Prostate gland (tissue), 2 donors: ENCODE measurements at regions not wholly inside any gene's neighbourhood (a gene's known extent, or its start where the extent isn't known, plus 50 kb on each side); places are given as distances from the start of the nearest gene placed in this dataset.
"Not testable (repeated sequence)": the region's sequence is repeated elsewhere in the genome, so short reads cannot be mapped to it uniquely, and the experiment has no call there.

ENCODE experiments used
- DNase-seq: peaks from one replicate; pipeline ENCODE4 v3.0.0-alpha.2; 2019; ENCODE audit warnings: low spot score
- H3K27ac ChIP-seq, 2 donors: fragments of 200-600 bp; sonication (generic); 2 replicates each; pipeline ENCODE4 v1.5.1; 2017 to 2019
- H3K27me3 ChIP-seq: fragments of 200-600 bp; sonication (generic); replicated peaks from 2 replicates; pipeline ENCODE4 v1.5.1; 2019; ENCODE audit not compliant: insufficient read depth
- H3K36me3 ChIP-seq, 2 donors: fragments of 200-600 bp; sonication (generic); 1 replicate in 1 of 2; 2 replicates in 1 of 2; pipeline versions ENCODE4 v1.5.1 to v1.8.1; 2017 to 2019
- H3K4me1 ChIP-seq: fragments of 200-600 bp; sonication (generic); replicated peaks from 2 replicates; pipeline ENCODE4 v1.5.1; 2019
- H3K4me3 ChIP-seq, 2 donors: fragments of 200-600 bp; sonication (generic); 2 replicates each; pipeline ENCODE4 v1.5.1; 2017 to 2019
- H3K9me3 ChIP-seq: fragments of 200-600 bp; sonication (generic); 2 replicates; pipeline ENCODE4 v1.5.1; 2017
- CTCF ChIP-seq, 4 experiments: fragments of 200-600 bp in 2 of 4; fragments of 450-650 bp in 2 of 4; sonication (generic) in 2 of 4; IDR thresholded peaks; 1 replicate in 3 of 4; 2 replicates in 1 of 4; pipeline ENCODE4 v1.5.1; 2016 to 2019; ENCODE audit warnings: antibody characterized with exemption in 4 of 4, mild to moderate bottlenecking in 2 of 4, moderate library complexity in 2 of 4
- POLR2A ChIP-seq: fragments of 450-650 bp; IDR thresholded peaks from one replicate; pipeline ENCODE4 v1.6.1; 2016; ENCODE audit warnings: antibody characterized with exemption, mild to moderate bottlenecking
- POLR2AphosphoS5 ChIP-seq: sonication (generic); formaldehyde crosslinking; IDR thresholded peaks from one replicate; pipeline ENCODE4 v1.6.1; 2017; ENCODE audit warnings: antibody characterized with exemption
- WGBS: methylation state at CpG from one replicate; pipeline ENCODE4 v1.1.5; 2018; 5-methylcytosine and 5-hydroxymethylcytosine counted together
- intact Hi-C: fragments of 100-400 bp; cut with DNase I; formaldehyde crosslinking; loops from one replicate; pipeline ENCODE4 v1.14.2; 2022

DNA sequence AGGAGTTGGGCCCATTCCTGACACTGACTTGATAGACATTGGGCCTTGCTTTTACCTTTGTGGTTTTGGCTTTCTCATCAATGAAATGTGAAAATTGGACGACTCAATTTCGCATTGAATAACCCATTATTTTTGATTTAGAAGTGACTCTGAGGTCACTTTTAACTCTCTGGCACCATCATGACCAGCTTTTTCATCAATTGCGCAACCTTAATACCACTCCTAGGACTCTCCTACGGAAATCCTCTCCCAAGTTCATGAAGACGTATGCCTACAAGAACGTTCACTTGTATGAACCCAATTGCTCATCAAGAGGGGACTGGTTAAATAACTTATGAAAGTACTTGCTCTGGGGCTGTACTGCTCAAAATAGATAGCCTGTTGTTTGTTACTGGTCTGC, 86.7 kb upstream of the CHD6 start:
- TF ChIP-seq CTCF (IDR thresholded peaks at IDR 0.05), result no peak
- TF ChIP-seq POLR2A, result no peak
- no peak for TF ChIP-seq POLR2AphosphoS5
- H3K4me1 ChIP-seq, result no peaks in the 10 kb centered on the region
- intact Hi-C loops, result no loop called here
- H3K36me3 ChIP-seq, result no peaks in the 10 kb centered on the region
- 94% methylated on average over 6 of the region's 6 CpGs for WGBS
- H3K27ac ChIP-seq, result no peak overlapping the region
- H3K4me3 ChIP-seq, result no peak overlapping the region
- DNase-seq, result no peak
- no peaks in the 10 kb centered on the region for H3K9me3 ChIP-seq
- H3K27me3 ChIP-seq, result no peaks in the 10 kb centered on the region

- intact Hi-C loops, result no loop called here
- Histone ChIP-seq H3K27me3 (no peaks in the 10 kb centered on the region), H3K36me3 (no peaks in the 10 kb centered on the region), H3K9me3 (no peaks in the 10 kb centered on the region), H3K4me3 (no peak overlapping the region), H3K4me1 (no peaks in the 10 kb centered on the region), H3K27ac (no peak overlapping the region)
- no peak for DNase-seq
- 97% methylated on average over 2 of the region's 2 CpGs for WGBS
- no peak for TF ChIP-seq POLR2AphosphoS5
- no peak for TF ChIP-seq POLR2A
- TF ChIP-seq CTCF (IDR thresholded peaks at IDR 0.05), result no peak
Observed at GRCh38 chr20:41702647-41703046, 84.5 kb upstream of the CHD6 start.

DNA sequence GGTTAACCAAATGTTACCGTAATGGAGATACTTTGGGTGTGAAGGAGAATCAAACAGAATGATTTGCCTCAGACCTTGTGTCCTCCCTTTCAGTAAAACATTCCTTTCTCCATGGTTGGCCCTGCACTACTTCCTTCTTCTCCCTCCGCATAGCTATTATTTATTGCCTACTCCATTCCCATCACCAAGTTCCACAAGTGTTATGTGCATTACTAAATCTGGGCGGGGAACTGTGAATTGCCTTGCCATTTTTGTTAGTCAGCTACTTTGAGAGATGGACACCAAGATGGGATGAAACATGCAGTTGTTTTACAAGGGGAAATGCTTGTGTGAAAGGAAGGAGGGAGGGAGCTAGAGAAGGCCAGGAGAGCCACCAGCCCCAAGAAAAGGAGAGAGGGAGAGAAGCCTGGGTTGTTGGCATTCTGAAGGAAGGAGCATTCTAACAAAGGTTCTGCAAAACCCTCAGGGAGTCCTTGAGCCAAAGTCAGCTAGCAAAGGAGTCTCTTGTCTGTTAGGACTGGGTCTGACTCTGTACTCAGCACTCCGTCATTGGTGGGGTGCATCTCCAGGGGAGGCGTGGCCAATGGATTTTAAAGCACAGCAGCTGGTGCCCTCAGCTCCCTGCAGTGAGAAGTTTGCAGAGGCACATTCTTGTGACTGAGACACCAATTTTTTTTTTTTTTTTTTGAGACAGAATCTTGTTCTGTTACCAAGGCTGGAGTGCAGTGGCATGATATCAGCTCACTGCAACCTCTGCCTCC, 83.6 kb upstream of the CHD6 start:
- Histone ChIP-seq H3K27me3 (no peaks in the 10 kb centered on the region), H3K4me1 (no peaks in the 10 kb centered on the region), H3K4me3 (no peak overlapping the region), H3K27ac (no peak overlapping the region), H3K9me3 (no peaks in the 10 kb centered on the region), H3K36me3 (no peaks in the 10 kb centered on the region)
- no peak for DNase-seq
- intact Hi-C loops, result no loop called here
- TF ChIP-seq POLR2A (no peak), POLR2AphosphoS5 (no peak), CTCF (IDR thresholded peaks at IDR 0.05) (no peak)
- 72% methylated on average over 5 of the region's 5 CpGs for WGBS

DNA sequence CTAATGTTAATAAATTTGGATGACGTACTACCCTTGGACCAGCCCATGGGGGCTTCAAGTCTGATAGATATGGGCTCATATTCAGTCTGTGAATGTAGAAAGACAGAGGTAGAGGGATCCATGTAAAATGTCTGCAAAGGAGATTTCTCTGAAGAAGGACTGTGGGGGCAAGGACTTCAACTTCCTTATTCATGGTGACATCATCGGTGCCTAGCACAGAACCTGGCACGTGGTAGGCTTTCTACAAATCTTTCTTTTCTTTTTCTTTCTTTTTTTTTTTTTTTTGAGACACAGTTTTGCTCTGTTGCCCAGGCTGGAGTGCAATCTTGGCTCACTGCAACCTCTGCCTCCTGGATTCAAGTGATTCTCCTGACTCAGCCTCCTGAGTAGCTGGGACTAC, 81.5 kb upstream of the CHD6 start:
- H3K27me3 ChIP-seq, DNase-seq, H3K4me1 ChIP-seq, H3K4me3 ChIP-seq, intact Hi-C loops, H3K9me3 ChIP-seq, H3K27ac ChIP-seq, H3K36me3 ChIP-seq: not testable (repeated sequence)
- 85% methylated on average over 3 of the region's 3 CpGs for WGBS

DNA sequence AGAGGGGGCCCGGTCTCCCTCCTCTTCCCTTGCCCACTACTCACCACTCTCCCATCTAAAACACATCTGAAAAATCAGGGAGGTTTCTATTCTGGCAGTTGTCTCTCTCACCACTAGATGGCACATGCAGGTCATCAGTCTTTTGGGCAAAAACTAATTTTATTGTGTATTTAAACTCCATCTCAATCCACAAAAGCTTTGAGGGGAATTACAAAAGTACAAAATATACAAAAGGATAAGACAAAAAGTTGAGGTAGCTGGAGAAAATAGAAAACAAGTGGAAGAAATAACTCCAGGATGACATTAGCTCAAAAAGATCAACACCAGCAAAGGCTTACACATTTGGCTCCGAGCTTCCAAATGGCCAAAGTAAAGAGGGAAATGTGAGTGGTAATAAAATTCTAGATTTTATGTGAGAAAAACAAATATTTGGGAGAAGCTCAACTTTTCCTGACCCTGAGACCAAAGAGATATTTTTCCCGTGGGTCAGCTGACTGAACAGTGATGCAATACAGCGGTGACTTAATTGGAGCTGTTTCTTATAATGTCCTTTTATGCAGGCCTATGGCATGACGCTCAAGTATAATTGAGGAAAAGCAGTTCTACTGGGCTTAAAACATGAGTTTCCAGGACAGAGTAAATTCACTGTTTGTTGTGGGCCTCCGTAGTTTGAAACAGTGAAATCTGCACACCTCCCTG, 79.8 kb upstream of the CHD6 start:
- no peaks in the 10 kb centered on the region for H3K4me1 ChIP-seq
- intact Hi-C loops, result no loop called here
- no peak for DNase-seq
- H3K9me3 ChIP-seq, result no peaks in the 10 kb centered on the region
- no peaks in the 10 kb centered on the region for H3K36me3 ChIP-seq
- H3K4me3 ChIP-seq, result no peak overlapping the region
- no peak overlapping the region for H3K27ac ChIP-seq
- 61% methylated on average over 6 of the region's 6 CpGs for WGBS
- no peaks in the 10 kb centered on the region for H3K27me3 ChIP-seq
- TF ChIP-seq CTCF (IDR thresholded peaks at IDR 0.05) (peak in 3 of 4 experiments; percentile 51 to 64 (median 60)), POLR2AphosphoS5 (no peak), POLR2A (no peak)
